Cerebellar cortex (tissue), 1 donor: ENCODE measurements at regions not wholly inside any gene's neighbourhood (a gene's known extent, or its start where the extent isn't known, plus 50 kb on each side); places are given as distances from the start of the nearest gene placed in this dataset.

Source experiments
- DNase-seq: peaks from one replicate; pipeline ENCODE4 v3.0.0-alpha.2; 2015; ENCODE audit warnings: low spot score

- DNase-seq: no peak
Observed at GRCh38 chr4:176631611-176632010, 161.1 kb downstream of the VEGFC start.
